Ureter (tissue), 1 donor: ENCODE measurements at regions not wholly inside any gene's neighbourhood (a gene's known extent, or its start where the extent isn't known, plus 50 kb on each side); places are given as distances from the start of the nearest gene placed in this dataset.

ENCODE experiments used
- DNase-seq: peaks from one replicate; pipeline ENCODE4 v3.0.0-alpha.2; 2020; ENCODE audit warnings: low spot score
- donor health status: DM: yes; HTN: yes; CAD: no.

GRCh38 chr4:151987606-151988005, 226.8 kb upstream of the GATB start:
- no peak for DNase-seq

- no peak for DNase-seq
These were observed 223.0 kb upstream of the GATB start for GRCh38 chr4:151983854-151984253.

- DNase-seq, result no peak
These were observed 219.0 kb upstream of the GATB start for GRCh38 chr4:151979819-151980218.

GRCh38 chr4:151968643-151969042, 207.8 kb upstream of the GATB start:
- no peak for DNase-seq

GRCh38 chr4:151967074-151967473, 206.3 kb upstream of the GATB start:
- no peak for DNase-seq

GRCh38 chr4:151962138-151962823, 201.5 kb upstream of the GATB start:
- no peak for DNase-seq

GRCh38 chr4:151961456-151961855, 200.6 kb upstream of the GATB start:
- DNase-seq, result no peak

- no peak for DNase-seq
These were observed 199.8 kb upstream of the GATB start for GRCh38 chr4:151960449-151961230.

- no peak for DNase-seq
These were observed 196.3 kb upstream of the GATB start for GRCh38 chr4:151957153-151957552.

GRCh38 chr4:151955721-151956380, 195.0 kb upstream of the GATB start:
- DNase-seq, result no peak

GRCh38 chr4:151953795-151954372, 193.1 kb upstream of the GATB start:
- DNase-seq, result no peak

- DNase-seq, result no peak
These were observed 192.5 kb upstream of the GATB start for GRCh38 chr4:151953312-151953711.

- no peak for DNase-seq
These were observed 192.0 kb upstream of the GATB start for GRCh38 chr4:151952711-151953254.

GRCh38 chr4:151952137-151952536, 191.3 kb upstream of the GATB start:
- no peak for DNase-seq

GRCh38 chr4:151951671-151952050, 190.9 kb upstream of the GATB start:
- DNase-seq, result no peak

GRCh38 chr4:151950993-151951670, 190.3 kb upstream of the GATB start:
- DNase-seq, result no peak

GRCh38 chr4:151948351-151949016, 187.7 kb upstream of the GATB start:
- no peak for DNase-seq

GRCh38 chr4:151946718-151947117, 185.9 kb upstream of the GATB start:
- no peak for DNase-seq

GRCh38 chr4:151942971-151943370, 182.2 kb upstream of the GATB start:
- DNase-seq, result no peak

- DNase-seq, result no peak
These were observed 180.3 kb upstream of the GATB start for GRCh38 chr4:151940926-151941617.
